MV-4-11 (cell line): ENCODE measurements at regions not wholly inside any gene's neighbourhood (a gene's known extent, or its start where the extent isn't known, plus 50 kb on each side); places are given as distances from the start of the nearest gene placed in this dataset.

ENCODE experiments used
- DNase-seq: peaks from one replicate; lab custom pipeline; 2025; lab: John Stamatoyannopoulos, UW

- no peak for DNase-seq
Measured at GRCh38 chr18:73852789-73853549, 294.7 kb downstream of the FBXO15 start.

- DNase-seq, result no peak
Measured at GRCh38 chr18:73850782-73851181, 296.9 kb downstream of the FBXO15 start.

GRCh38 chr18:73848656-73849055 is 299.0 kb downstream of the FBXO15 start:
- no peak for DNase-seq

- no peak for DNase-seq
Measured at GRCh38 chr18:73843455-73843854, 304.2 kb downstream of the FBXO15 start.

- no peak for DNase-seq
Measured at GRCh38 chr18:73842795-73843394, 304.7 kb downstream of the FBXO15 start.

GRCh38 chr18:73841661-73842060 is 306.0 kb downstream of the FBXO15 start:
- DNase-seq, result no peak

- DNase-seq, result no peak
Measured at GRCh38 chr18:73840319-73840945, 307.2 kb downstream of the FBXO15 start.

GRCh38 chr18:73839441-73839840 is 308.2 kb downstream of the FBXO15 start:
- no peak for DNase-seq

- DNase-seq, result no peak
Measured at GRCh38 chr18:73838107-73838506, 309.5 kb downstream of the FBXO15 start.

- no peak for DNase-seq
Measured at GRCh38 chr18:73835656-73836364, 311.8 kb downstream of the FBXO15 start.

GRCh38 chr18:73835039-73835438 is 312.6 kb downstream of the FBXO15 start:
- no peak for DNase-seq

- no peak for DNase-seq
Measured at GRCh38 chr18:73831688-73832087, 315.9 kb downstream of the FBXO15 start.

GRCh38 chr18:73829146-73829545 is 318.5 kb downstream of the FBXO15 start:
- DNase-seq, result no peak

- DNase-seq, result no peak
Measured at GRCh38 chr18:73827801-73828200, 319.8 kb downstream of the FBXO15 start.

GRCh38 chr18:73826098-73826497 is 321.5 kb downstream of the FBXO15 start:
- no peak for DNase-seq

GRCh38 chr18:73824671-73825070 is 323.0 kb downstream of the FBXO15 start:
- DNase-seq, result no peak

- no peak for DNase-seq
Measured at GRCh38 chr18:73812423-73812822, 335.2 kb downstream of the FBXO15 start.

GRCh38 chr18:73807551-73808192 is 340.0 kb downstream of the FBXO15 start:
- DNase-seq, result no peak

GRCh38 chr18:73805991-73806390 is 341.6 kb downstream of the FBXO15 start:
- DNase-seq, result no peak

- no peak for DNase-seq
Measured at GRCh38 chr18:73797419-73797818, 350.2 kb downstream of the FBXO15 start.

GRCh38 chr18:73793386-73793785 is 354.2 kb downstream of the FBXO15 start:
- no peak for DNase-seq

- DNase-seq, result no peak
Measured at GRCh38 chr18:73791081-73791480, 356.6 kb downstream of the FBXO15 start.
